Retina (tissue), 1 donor: ENCODE measurements at regions not wholly inside any gene's neighbourhood (a gene's known extent, or its start where the extent isn't known, plus 50 kb on each side); places are given as distances from the start of the nearest gene placed in this dataset.

ENCODE experiments used
- DNase-seq: peaks from one replicate; pipeline ENCODE4 v3.0.0-alpha.2; 2016

DNA sequence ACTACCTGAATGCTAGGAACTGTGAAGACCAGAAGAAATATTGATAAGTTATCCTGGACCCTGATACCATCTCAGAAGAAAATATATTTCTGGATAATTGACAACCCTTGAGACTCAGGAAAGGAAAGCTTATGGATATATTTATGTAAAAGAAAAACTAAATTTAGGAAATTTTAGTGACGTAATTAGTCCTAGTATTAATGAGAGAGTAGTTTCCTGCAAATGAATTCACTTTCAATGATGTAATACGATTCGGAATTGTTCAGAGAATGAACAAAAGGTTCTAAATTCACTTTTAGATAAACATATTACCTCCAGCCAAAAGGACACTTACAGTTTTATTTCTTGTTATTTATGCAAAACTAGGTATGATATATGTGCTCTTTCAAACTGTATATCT is 1120.1 kb upstream of the NCAM2 start:
- no peak for DNase-seq

DNA sequence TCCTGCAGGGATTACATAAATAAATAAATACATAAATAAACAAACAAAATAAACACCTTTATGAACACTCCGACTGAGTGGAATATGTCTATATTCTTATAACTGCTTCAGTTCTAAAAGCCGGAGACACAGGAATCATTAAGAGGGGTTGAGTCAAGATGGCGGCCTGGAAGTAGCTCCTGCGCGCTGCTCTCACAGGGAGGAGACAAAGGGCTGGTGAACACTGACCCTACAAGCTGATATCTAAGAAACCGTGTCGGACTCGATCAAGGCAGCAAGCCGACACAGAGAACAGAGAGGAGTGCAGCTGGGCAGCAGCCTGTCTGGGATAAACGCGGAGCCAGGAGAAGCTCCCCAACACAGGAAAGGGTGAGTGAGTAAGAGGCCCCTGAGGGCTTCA is 1098.6 kb upstream of the NCAM2 start:
- no peak for DNase-seq

GRCh38 chr21:19900149-19900548 is 1098.1 kb upstream of the NCAM2 start:
- DNase-seq: no peak

DNA sequence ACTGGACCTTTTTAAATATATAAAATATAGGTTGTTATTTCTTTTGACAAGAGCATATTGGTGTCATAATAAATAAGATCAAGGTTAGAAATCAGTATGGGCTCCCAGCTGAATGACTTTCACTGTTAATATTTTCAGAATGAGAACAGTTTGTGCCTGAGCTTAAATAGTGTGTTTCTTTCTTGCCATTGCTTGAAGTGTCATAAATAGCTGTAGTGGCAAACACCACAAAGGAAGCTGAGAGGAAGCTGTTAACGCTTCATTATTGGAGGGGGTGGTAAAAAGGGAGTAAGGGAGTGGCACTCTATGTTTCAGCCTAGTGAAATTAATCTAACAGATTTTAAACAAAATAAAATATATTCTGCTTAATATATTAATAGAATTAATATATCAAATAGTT is 1089.8 kb upstream of the NCAM2 start:
- DNase-seq: no peak

- DNase-seq: no peak
These were observed 1084.2 kb upstream of the NCAM2 start for GRCh38 chr21:19914028-19914427.

GRCh38 chr21:19921211-19921610 is 1077.0 kb upstream of the NCAM2 start:
- DNase-seq: no peak

DNA sequence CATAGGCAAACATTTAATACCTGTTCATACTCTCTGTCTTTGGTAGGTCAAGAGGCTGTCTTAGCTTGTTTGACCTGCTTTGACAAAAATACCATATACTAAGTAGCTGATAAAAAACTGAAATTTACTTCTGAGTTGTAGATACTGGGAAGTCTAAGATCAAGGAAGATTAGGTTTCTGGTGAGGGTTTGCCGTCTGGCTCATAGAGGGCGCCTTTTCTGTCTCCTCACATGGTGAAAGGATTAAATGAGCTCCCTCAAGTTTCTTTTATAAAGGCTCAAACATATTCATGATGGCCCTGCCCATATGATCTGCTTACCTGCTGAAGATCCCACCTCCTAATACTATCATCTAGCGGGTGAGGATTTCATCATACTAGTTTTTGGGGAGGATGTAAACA is 1076.1 kb upstream of the NCAM2 start:
- no peak for DNase-seq

- no peak for DNase-seq
These were observed 1062.7 kb upstream of the NCAM2 start for GRCh38 chr21:19935467-19935866.

DNA sequence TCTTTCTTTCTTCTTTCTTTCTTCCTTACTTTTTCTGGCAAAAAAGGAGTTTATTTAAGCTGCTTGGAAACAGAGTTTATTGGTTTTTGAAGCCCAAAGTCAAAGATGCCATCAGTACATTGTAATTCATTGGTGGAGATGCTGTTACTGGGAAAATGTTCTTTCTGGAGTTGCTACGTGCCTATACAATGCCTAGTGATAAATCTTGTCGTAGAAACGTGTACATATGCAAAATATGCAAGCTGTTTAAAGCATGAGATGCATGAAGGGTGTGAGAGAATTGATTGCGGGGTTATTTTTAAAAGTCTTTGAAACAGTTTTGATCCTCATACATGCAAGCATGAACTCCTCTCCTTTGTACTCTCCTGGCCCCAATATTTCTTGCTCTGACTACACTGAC is 1060.6 kb upstream of the NCAM2 start:
- DNase-seq: no peak

- no peak for DNase-seq
These were observed 1056.6 kb upstream of the NCAM2 start for GRCh38 chr21:19941626-19942025.

- no peak for DNase-seq
These were observed 1047.9 kb upstream of the NCAM2 start for GRCh38 chr21:19950347-19950746.

DNA sequence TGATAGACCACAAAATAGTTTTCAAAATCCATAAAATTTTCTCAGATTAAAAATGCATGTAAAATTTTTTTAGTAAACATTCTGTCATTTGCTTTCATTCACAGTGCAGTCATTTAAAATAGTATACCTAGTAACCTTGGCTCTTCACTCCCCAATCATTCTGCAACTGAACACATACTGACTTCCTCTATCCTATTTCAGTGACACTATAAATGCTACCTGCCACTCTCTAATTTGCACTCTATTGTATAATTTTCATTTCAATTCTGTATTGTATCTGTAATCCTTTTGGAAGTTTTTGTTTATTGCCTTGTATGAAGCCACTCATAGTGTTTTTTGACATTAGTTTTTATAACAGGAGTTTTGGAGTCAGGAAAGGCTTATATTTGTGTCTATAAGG is 1029.1 kb upstream of the NCAM2 start:
- no peak for DNase-seq

GRCh38 chr21:19981938-19982337 is 1016.3 kb upstream of the NCAM2 start:
- DNase-seq: no peak

GRCh38 chr21:19986396-19986795 is 1011.8 kb upstream of the NCAM2 start:
- no peak for DNase-seq

DNA sequence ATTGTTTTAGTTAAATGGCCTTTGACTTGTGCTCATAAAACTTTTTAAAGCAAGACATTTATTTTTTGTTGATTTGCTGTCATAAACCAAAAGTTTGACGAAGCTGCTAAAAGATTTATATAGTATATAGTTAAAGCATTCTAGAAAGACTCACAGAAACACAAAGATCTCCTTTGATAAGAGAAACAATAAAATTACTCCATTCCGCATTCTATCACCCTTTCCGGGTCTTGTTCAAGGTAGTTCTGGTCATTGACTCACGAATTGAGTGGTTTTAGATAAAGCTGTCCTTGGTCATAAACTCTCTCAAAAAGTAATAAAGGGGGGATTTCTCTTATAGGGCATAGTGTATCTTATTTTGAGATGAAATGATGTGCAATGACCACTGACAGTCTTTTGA is 1010.5 kb upstream of the NCAM2 start:
- no peak for DNase-seq

- no peak for DNase-seq
These were observed 1005.7 kb upstream of the NCAM2 start for GRCh38 chr21:19992540-19992939.

- DNase-seq: no peak
These were observed 1004.9 kb upstream of the NCAM2 start for GRCh38 chr21:19993268-19993667.

GRCh38 chr21:19995253-19995652 is 1003.0 kb upstream of the NCAM2 start:
- DNase-seq: no peak

DNA sequence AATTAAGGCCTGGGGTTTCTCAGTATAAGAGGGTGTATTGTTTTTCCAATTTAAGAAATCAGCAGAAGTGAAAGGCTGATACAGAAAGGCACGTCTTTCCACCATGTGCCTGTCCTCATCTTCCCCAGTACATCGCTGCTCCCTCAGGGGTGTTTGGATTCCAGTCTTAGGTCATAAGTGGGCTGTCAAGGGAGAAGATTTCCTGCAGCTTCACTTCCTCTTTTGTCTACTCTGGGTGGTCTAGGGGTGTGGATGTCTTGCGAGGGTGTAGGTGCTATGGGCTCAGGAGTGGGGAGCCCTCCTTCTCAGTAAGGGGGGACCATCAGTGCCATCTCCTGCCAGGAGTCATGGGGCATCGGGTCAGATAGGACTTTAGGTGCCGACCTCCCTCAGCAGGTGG is 999.8 kb upstream of the NCAM2 start:
- no peak for DNase-seq

DNA sequence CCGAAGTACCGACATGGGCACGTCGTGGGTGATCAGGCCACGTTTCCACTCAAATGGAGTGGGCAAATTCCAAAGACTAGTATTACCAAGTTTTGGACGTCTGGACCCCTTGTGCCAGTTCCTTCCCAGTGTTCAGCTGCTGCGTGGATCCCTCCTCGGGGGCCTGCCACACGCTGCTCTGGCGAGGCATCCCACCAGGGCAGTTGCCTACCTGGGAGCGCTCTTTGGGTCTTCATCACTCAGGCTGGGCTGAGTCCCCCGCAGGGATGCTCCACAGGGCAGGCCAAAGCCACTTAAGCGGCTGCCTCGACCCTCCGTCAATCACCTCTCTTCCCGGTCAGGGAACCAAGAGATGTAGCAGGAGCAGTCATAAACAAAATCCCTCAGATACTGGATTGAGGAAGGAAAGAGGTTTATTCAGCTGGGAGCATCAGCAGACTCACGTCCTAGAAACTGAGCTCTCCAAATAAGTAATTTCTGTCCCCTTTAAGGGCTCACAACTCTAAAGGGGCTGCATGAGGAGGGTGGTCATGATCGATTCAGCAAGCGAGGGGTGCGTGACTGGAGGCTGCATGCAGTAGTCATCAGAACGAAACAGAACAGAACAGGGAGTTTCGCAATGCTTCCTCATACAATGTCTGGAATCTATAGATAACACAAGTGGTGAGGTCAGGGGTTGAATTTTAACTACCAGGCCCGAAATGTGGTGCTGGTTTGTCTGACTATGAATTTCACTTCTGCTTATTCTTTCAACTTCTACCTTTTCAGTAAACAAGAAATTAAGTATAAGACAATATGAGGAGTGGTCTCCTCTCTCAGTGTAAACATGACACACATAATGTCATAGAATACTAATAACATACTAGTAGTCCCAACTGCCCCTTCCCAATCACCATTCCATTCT is 998.6 kb upstream of the NCAM2 start:
- no peak for DNase-seq

DNA sequence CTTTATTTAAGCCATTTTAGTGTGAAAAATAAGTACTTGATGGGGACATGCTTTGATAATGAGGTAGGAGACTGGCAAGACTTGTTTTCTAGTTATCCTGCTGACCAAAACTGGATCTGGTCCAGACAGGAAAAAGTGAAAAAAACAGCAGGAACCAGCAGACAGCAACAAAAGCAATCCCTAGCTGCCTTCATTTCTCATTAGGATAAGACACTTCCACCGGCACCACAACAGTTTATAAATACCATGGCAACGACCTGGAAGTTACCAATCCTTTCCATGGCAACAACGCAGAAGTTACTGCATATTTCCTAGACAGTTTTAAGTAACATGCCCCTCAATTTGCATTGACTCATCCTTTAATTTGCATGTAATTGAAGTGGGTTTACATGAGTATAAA is 993.8 kb upstream of the NCAM2 start:
- DNase-seq: peak; percentile 26

GRCh38 chr21:20010691-20011200 is 987.5 kb upstream of the NCAM2 start:
- no peak for DNase-seq

GRCh38 chr21:20013851-20014250 is 984.4 kb upstream of the NCAM2 start:
- no peak for DNase-seq

DNA sequence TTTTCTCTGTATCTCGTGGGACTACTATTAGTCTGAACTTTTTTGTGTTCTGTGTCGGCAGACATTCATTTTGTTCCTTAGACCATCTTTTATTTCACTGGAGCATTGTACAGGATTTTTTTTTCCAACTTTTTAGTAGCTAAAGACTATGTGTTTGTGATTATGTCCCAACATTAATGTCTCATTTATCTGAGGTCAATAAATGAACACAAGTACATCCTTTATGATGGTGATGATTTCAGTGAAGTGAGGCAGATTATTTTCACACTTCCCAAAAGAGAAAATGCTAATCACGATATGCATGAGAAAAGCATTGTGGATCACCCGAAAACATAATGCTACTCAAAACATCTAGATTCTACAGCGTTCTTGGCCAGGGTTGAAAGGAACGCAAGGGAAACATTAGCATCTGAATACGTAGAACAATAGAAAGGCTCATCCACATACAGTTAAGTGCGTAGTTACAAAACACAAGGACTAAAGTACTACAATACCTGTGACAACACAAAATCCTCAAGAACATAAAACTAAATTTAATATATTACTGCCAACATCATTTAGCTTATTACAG is 981.7 kb upstream of the NCAM2 start:
- no peak for DNase-seq

- no peak for DNase-seq
These were observed 978.2 kb upstream of the NCAM2 start for GRCh38 chr21:20020026-20020425.
